ENCODE measurements at regions not wholly inside any gene's neighbourhood (a gene's known extent, or its start where the extent isn't known, plus 50 kb on each side); places are given as distances from the start of the nearest gene placed in this dataset.

- no peak overlapping the region for H3K27ac ChIP-seq (replicated peaks)
- TF ChIP-seq REST (IDR thresholded peaks at IDR 0.05; ENCODE audit: insufficient replicate concordance, low read depth) (no peak), SPI1 (IDR thresholded peaks at IDR 0.05; ENCODE audit: borderline replicate concordance, low read depth) (no peak), GABPA (IDR thresholded peaks at IDR 0.05; ENCODE audit: low read depth) (no peak), CTCF (IDR thresholded peaks at IDR 0.05; ENCODE audit: insufficient read depth, low read length) (no peak), POLR2AphosphoS5 (IDR thresholded peaks at IDR 0.05; ENCODE audit: low read depth) (no peak)
- H3K27me3 ChIP-seq (ENCODE audit: insufficient read depth, poor library complexity, severe bottlenecking) = peaks cover 2% of the 10 kb centered on the region
- no peak overlapping the region for H3K4me3 ChIP-seq (replicated peaks; ENCODE audit: insufficient read depth, low read length)
- no peak for DNase-seq (ENCODE audit: low read depth in 1 of 2, low spot score in 1 of 2)
Measured at GRCh38 chr1:88060750-88061491, 623.2 kb upstream of the PKN2 start.

GRCh38 chr1:88061492-88062177 is 622.4 kb upstream of the PKN2 start:
- H3K27ac ChIP-seq (replicated peaks) = no peak overlapping the region
- H3K27me3 ChIP-seq (ENCODE audit: insufficient read depth, poor library complexity, severe bottlenecking) = peaks cover 2% of the 10 kb centered on the region
- H3K4me3 ChIP-seq (replicated peaks; ENCODE audit: insufficient read depth, low read length) = no peak overlapping the region
- peak in 1 of 2 experiments; percentile 30 for DNase-seq (ENCODE audit: low read depth in 1 of 2, low spot score in 1 of 2)
- TF ChIP-seq POLR2AphosphoS5 (IDR thresholded peaks at IDR 0.05; ENCODE audit: low read depth) (no peak), CTCF (IDR thresholded peaks at IDR 0.05; ENCODE audit: insufficient read depth, low read length) (peak; percentile 27)

- Histone ChIP-seq H3K27ac (replicated peaks) (no peak overlapping the region), H3K27me3 (ENCODE audit: insufficient read depth, poor library complexity, severe bottlenecking) (no peaks in the 10 kb centered on the region), H3K4me3 (replicated peaks; ENCODE audit: insufficient read depth, low read length) (no peak overlapping the region)
- DNase-seq (ENCODE audit: low read depth in 1 of 2, low spot score in 1 of 2) = no peak
- TF ChIP-seq GABPA (IDR thresholded peaks at IDR 0.05; ENCODE audit: low read depth) (no peak), REST (IDR thresholded peaks at IDR 0.05; ENCODE audit: insufficient replicate concordance, low read depth) (no peak), POLR2AphosphoS5 (IDR thresholded peaks at IDR 0.05; ENCODE audit: low read depth) (no peak), SPI1 (IDR thresholded peaks at IDR 0.05; ENCODE audit: borderline replicate concordance, low read depth) (no peak), CTCF (IDR thresholded peaks at IDR 0.05; ENCODE audit: insufficient read depth, low read length) (no peak)
Measured at GRCh38 chr1:88062650-88063153, 621.4 kb upstream of the PKN2 start.

Data from HL-60 (cell line).